NOMO-1 (cell line): ENCODE measurements at regions not wholly inside any gene's neighbourhood (a gene's known extent, or its start where the extent isn't known, plus 50 kb on each side); places are given as distances from the start of the nearest gene placed in this dataset.

Source experiments
- DNase-seq, 2 experiments: peaks; one replicate each; lab custom pipeline; 2025; ENCODE audit not compliant: unreplicated experiment in 2 of 2; lab: John Stamatoyannopoulos, UW

GRCh38 chr5:103354446-103354845 lies 95.9 kb downstream of the MACIR start:
- no peak for DNase-seq

DNA sequence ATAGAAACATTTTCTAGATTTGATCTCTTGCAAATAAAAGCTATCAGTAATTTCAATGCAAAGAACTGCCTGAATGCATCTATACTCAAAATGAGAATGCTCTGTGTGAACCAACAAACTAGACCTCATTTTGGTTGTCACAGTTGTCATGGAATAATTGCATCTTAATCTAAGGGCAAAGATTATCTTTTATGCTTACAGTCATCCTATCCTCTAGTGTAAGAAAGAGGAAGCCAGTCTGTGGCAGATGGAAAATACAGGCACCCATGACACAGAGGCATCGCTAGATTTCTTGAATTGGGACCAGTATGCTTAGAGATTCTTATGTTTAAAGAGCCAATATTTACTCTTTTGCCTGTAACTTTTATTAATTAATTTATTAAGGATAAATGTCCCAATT lies 95.0 kb downstream of the MACIR start:
- no peak for DNase-seq

DNA sequence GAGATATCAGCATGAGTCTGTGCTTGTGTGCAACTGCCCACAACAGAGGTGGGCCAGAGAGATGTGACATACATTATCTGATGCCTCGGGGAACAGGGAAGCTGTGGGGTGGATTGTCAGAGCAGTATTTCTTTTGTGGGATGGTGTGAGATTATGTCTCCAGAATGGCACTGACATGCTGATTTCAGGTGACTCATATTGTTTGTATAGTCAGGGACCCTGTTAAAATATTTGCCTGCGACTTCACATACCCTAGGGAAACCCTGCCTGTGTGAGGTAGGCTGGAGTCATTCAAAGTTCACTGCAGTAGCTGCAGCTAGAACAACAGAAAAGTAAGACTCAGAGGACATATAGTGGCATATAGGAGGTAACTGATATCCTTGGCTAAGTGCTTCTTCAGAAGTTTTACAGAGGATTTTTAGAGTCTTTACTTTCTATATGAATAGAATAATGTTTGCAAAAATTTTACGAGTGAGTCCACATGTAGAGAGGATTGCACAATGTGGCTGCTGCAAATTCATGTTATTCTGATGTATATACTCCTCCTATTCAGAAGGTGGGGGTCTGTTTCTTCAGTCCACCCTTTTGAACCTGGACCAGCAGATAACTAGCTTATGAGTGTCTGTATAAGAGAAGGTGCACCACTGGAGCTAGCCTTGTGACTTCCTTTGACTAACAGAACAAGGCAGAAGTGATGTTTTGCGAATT lies 89.3 kb downstream of the MACIR start:
- DNase-seq = no peak

GRCh38 chr5:103346162-103346748 lies 87.7 kb downstream of the MACIR start:
- no peak for DNase-seq

- DNase-seq = peak in 1 of 2 experiments; percentile 46
These were observed 86.9 kb downstream of the MACIR start for GRCh38 chr5:103345461-103345860.

DNA sequence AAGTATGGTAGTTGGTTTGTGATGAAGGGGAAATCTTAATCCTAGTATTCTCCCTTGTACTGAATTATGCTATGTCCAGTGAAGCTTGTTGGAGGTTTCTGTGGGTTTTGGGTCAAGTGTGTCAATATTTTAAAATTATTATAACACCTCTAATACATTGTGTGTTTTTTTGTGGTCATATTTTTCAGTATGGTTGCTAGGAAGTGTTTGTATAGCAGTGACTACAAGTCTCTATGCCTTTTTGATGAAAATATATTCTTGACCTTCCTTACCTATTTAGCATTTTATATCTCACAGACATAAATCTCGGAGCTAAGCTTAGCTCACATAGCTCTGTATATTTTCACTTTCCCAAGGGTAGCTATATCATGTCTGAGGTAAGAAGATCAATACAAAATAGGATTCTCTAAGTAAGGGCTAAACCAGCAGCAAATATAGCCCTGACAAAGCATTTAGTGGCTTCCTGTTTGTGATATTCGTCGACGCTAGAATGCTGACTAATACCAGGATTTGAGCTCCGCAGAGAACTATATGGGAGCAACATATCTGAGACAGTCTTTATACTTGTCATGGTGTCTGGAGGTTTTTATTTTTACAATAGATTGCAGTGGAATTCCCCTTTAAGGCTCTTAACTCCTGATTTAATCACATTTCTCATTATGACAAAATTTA lies 82.3 kb downstream of the MACIR start:
- no peak for DNase-seq

DNA sequence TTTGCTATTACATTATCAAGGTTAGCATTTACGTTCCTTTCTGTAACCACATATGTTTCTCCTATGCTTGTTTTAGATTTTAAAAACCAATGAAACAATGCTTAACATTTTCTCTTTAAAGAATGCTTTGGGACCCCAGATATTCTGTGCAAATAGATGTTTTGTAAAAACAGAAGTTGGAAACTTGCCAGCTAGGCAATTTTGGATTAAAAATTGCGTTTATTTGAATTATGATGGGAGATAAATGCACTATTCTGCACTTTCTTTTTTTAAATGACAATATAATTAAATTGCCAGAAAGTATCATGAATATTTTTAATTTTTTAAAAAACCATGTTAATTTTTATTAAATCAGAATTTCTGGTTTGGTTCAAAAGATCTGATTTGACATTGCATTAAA lies 81.6 kb downstream of the MACIR start:
- no peak for DNase-seq

DNA sequence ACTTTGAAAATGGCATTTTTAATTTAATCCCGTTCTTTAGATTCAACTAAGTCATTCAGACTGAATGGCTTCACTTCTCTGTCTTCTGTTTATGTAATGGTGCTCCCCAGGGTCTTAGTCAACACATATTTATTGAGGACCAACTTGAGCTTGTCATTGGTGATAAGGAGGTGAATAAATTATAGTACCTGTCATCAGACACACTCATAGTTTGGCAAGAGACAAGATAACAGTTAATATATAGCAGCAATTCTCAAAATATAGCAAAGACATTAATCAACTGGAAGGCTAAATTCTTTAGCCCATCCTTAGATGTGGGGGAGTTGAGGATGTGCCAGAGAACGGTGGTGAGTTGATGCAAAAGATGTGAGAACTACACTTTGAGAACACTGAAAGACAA lies 78.4 kb downstream of the MACIR start:
- DNase-seq = no peak

- no peak for DNase-seq
These were observed 74.8 kb downstream of the MACIR start for GRCh38 chr5:103333376-103333775.

DNA sequence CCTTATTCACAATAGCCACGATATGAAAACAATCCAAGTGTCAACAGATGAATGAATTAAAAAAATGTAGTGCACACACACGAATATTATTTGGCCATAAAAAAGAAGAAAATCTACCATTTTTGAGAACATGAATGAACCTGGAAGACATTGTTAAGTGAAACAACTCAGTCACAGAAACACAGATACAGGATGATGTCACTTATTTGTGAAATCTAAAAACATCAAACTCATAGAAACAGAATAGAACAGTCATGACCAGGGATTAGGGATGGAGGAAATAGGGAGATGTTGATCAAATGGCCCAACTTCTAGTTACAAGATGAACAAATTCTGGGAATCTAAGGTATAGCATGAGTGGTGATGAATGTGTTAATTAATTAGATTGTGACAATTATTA lies 72.3 kb downstream of the MACIR start:
- no peak for DNase-seq
